NCI-H187 treated with DMSO at 0.1 percent for 48 hours (cell line): ENCODE measurements at regions not wholly inside any gene's neighbourhood (a gene's known extent, or its start where the extent isn't known, plus 50 kb on each side); places are given as distances from the start of the nearest gene placed in this dataset.

Source experiments
- DNase-seq: peaks from one replicate; lab custom pipeline; 2025; lab: John Stamatoyannopoulos, UW

- no peak for DNase-seq
Observed at GRCh38 chr4:89665662-89666061, 171.3 kb downstream of the SNCA start.

GRCh38 chr4:89664521-89664920, 172.4 kb downstream of the SNCA start:
- DNase-seq, result no peak

- no peak for DNase-seq
Observed at GRCh38 chr4:89661173-89661899, 175.6 kb downstream of the SNCA start.

DNA sequence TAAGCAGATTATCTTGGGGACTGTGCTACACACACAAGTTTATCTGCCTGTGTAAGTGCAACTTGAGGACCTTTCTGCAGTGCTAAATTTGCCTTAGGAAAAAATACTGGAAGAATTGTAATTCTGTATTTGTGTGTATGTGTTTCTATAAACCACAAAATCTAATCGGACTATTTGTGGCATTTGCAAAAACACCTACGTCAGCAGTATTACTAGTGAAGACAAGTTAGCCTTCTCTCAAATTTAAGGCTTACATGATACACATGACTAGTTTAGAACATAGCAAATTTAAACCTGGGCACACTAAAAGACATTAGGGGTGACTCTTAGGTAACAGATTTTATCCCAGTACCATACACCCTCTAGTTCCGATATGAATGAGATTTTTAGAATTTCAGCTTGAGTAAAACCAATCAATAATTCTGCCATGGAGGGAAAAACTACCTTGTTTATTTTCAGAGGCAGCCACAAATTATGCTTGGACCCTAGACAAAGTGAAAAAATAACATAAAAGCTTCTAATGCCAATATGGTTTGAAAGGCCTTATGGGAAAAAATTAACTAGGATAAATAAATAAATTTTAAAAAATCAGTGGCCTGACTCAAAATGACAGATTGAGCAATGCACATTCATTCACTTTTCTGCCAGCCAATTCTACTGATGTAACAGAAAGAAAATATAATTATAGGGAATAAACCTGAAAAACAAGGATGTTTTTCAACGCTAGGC, 176.4 kb downstream of the SNCA start:
- no peak for DNase-seq

DNA sequence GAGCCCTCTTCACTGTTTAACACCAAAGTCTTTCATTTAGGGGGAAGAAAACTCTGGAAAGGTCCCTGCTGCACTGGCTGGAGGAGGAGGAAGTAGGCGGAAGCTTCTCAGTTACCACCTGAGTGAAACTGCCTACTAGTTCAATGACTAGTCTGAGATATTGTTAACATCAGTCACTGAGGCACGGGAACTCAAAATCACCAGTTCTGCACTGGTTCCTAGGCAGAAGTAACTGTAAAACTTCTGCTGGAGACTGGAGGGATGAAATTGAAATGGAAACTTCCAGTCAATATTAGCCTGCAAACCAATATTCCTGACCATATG, 178.3 kb downstream of the SNCA start:
- DNase-seq, result no peak

- no peak for DNase-seq
Observed at GRCh38 chr4:89657931-89658700, 178.8 kb downstream of the SNCA start.

- peak; percentile 70 for DNase-seq
Observed at GRCh38 chr4:89653012-89653411, 183.9 kb downstream of the SNCA start.

DNA sequence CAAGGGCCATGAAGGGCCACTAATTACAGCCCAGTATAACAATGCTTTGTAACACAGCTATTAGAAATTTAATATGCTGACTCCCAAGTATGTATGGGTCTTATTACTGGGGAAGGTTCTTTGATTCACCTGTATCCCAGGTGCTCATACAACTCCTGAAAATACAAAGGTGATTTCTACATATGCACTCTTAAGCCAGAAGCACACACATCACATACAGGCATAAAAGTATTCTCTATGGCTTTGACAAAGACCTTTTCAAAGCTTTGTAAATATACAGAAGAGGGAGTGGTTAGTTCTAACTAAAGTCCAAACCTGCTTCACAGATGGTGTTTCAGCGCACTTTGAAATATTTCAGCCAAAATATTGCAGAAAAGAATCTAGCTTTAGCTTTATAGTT, 191.5 kb downstream of the SNCA start:
- DNase-seq, result no peak

GRCh38 chr4:89641367-89641687, 195.6 kb downstream of the SNCA start:
- no peak for DNase-seq

DNA sequence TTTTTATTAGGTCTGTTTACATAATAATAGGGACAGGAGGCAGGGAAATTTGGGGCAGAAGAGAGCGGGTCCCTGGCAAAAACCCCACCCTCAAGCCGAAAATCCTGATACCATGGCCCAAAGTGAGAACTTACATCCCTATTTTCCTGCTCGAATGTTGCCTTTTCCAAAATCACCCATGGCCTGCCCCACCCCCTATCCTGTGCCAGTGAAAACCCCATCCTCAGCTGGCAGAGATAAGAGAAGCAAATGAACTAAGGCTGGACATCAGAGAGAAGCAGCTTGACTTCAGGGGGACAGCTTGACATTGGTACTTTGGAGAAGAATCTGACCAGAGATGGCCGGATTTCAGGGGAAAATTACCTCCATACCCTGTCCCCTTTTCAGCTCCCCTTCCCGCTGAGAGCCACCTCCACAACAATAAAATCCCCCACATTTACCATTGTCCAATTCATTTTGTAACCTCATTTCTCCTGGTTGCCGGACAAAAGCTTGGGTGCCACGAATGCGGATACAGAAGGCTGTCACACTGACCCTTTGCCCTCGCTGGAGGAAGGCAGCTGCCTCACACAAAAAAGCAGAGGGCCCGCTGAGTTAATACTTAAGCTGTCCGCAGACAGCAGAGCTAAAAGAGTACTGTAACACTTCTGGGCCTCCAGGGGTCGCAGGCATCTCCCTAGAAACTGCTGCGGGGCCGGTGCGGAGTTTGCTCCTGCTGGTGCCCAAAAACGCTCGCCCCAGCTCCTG, 196.2 kb downstream of the SNCA start:
- no peak for DNase-seq

DNA sequence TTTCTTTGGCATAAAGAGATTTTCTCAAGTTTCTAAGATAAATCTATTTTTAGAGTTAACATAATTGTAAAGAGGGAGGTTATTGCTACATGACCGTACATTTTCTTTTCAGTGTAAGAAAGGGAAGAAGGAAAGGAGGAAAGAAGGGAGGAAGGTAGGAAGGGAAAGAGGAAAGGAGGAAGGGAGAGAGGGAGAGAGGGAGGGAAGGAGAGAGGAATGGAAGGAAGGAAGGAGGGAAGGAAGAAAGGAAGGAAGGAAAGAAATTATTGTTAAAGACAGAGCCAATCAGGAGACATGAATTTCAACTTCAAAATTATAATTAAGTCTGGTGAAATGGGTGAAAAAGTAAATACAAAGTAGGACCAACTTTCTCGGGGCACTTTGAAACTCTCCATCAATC, 197.6 kb downstream of the SNCA start:
- no peak for DNase-seq

- no peak for DNase-seq
Observed at GRCh38 chr4:89625599-89626293, 211.2 kb downstream of the SNCA start.

DNA sequence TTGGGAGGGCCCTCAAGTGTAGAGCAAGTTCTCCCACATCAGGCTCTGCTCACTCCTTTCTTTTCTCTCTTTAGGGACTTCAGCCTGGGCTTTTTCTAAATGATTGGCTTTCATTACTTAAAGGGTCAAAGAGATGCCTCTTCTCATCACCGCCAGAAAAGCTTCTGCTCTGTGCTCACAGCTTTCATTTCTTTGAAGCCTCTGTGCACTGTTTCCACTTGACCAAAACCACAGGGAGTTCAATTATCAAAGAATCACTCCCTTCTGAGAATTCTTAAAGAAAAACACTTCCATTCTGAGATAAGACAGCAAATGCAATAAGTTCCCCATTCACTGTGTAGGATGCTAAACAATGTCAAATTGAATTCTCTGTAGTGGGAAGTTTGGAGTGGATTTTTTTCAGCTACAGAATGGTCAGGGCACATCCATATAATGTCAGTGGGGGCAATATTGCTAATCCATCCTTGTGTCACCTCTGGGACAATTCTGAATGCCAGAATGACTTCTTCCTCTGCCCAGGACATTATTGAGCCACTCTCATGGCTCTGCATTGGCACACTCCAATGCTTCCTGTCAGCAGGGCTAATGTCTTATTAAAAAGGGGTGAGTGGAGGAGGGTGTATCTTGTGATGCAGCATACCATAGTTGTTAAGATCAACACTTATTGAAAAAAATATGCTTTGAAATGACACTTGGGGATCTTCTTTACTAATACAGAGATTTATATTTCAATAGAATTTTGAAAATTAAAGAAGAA, 217.6 kb downstream of the SNCA start:
- no peak for DNase-seq

DNA sequence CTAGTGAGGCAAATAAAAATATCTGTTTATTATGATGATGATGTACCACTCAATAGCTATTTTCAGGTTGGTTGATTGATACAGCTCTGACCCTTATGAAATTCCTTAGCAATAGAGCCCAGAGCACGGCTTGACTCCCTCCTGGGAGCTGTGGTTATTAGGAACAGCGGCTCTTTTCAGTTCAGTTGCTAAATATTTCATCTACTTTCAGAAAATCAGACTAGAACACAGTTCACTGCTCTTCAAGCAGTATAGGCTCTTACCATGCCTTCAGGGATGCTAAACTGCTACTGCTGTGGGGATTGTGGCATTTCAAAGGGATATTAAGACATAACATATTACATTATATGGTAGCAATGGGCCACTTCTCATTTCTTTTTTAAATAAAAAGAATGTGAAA, 218.8 kb downstream of the SNCA start:
- DNase-seq, result no peak

DNA sequence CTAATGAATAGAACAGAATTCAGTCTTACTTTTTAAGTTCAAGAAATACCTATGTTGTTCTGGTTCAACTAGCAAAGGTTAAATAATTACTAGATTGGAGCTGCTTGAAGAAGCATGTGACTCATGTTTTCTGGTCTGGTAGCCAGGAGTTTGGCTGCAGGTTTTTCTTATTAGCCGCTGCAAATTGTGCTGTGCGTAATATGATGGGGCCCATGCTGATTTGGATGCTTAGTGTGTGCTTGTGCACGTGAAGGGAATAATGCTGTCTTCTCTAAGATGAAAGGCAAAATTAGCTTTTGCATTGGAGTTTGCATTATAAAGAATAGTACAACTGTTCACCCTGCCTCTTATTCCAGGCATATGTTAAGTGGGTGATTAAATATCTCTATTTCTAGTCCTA, 219.6 kb downstream of the SNCA start:
- no peak for DNase-seq

GRCh38 chr4:89616382-89616781, 220.6 kb downstream of the SNCA start:
- no peak for DNase-seq

DNA sequence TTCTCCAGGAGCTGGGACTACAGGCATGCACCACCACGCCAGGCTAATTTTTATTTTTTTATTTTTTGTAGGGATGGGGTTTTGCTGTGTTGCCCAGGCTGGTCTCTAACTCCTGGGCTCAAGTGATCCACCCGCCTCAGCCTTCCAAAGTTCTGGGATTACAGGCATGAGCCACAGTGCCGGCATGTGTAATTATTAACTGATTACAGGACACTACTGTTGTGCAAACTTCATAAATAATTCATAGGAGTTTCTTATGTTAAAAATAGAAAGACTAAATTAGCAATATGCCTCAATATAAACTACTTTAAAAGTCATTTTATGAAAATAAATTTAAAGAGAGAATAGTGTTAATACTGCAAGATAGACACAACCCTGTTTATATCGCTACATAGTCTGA, 221.9 kb downstream of the SNCA start:
- no peak for DNase-seq

GRCh38 chr4:89614155-89614554, 222.8 kb downstream of the SNCA start:
- no peak for DNase-seq

DNA sequence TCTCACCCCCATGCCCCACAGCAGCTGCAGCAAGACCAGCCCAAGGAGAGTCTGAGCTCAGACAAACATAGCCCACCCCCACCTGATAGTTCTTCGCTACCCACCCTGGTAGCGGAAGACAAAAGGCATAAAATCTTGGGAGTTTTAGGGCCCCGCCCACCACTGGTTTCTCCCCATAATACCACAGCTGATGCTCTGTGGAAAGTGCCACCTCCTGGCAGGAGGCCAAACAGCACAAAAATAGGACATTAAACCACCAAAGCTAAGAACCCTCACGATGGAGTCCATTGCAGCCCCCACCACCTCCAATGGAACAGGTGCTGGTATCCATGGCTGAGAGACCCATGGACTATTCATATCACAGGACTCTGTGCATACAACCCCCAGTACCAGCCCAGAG, 226.7 kb downstream of the SNCA start:
- no peak for DNase-seq

DNA sequence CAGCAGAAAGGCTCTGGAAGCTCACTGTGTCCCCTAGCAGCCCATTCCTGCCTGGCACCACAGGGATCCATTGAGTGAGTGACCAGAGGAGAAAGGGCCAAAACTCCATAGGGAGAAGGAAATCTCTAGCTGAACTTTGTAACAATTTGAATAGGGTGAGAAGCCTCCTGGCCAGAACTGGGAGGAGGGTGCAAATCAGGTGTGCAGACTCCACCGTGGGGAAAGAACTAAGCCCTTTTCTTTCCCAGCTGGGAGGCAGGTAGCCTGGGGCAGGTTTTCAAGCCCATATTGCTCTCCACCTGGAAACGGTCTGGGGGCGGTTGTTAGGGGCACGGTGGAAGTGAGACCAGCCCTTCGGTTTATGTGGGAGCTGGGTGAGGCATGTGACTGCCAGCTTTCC, 227.2 kb downstream of the SNCA start:
- DNase-seq, result no peak

- no peak for DNase-seq
Observed at GRCh38 chr4:89604951-89605350, 232.0 kb downstream of the SNCA start.
